ENCODE measurements at regions not wholly inside any gene's neighbourhood (a gene's known extent, or its start where the extent isn't known, plus 50 kb on each side); places are given as distances from the start of the nearest gene placed in this dataset.

DNA sequence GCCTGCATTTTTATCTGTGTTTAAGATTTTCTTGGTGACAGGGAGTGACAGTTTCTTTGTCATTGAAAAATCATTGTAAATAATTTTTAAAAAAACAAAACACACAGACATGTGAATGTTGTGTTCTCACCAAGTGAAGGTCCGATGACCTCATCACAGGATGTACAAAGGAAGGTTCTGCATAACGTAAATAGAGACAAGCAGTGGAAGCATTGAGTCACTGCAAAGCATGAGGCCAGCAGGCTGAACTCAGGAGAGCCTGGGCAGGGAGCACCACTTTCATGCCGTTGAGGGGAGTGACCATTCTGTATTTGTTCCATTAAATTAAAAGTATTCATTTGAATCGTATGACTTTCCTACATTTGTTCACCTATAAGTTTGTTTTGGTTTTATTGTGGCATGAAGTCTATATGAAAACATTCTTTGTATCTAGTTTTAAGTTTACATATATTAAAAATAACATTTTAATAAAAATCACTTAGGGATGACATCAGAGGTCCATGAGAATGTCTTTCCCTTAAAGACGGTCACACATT, 70.4 kb upstream of the TLE1 start:
- no peak for TF ChIP-seq CTCF (IDR thresholded peaks at IDR 0.05; ENCODE audit: low read depth, low read length)
- DNase-seq (ENCODE audit: extremely low read depth, low read depth), result peak; percentile 54

GRCh38 chr9:81767921-81768320, 78.6 kb upstream of the TLE1 start:
- no peak for DNase-seq (ENCODE audit: extremely low read depth, low read depth)
- TF ChIP-seq CTCF (IDR thresholded peaks at IDR 0.05; ENCODE audit: low read depth, low read length), result no peak

- TF ChIP-seq CTCF (IDR thresholded peaks at IDR 0.05; ENCODE audit: low read depth, low read length), result no peak
These were observed 82.2 kb upstream of the TLE1 start for GRCh38 chr9:81771571-81771970.

GRCh38 chr9:81772144-81772543, 82.8 kb upstream of the TLE1 start:
- no peak for TF ChIP-seq CTCF (IDR thresholded peaks at IDR 0.05; ENCODE audit: low read depth, low read length)
- no peak for DNase-seq (ENCODE audit: extremely low read depth, low read depth)

More at GRCh38 chr9:81771571-81771970, 82.2 kb upstream of the TLE1 start:
- DNase-seq (ENCODE audit: extremely low read depth, low read depth), result no peak

GRCh38 chr9:81776390-81776789, 87.0 kb upstream of the TLE1 start:
- no peak for DNase-seq (ENCODE audit: extremely low read depth, low read depth)
- no peak for TF ChIP-seq CTCF (IDR thresholded peaks at IDR 0.05; ENCODE audit: low read depth, low read length)

GRCh38 chr9:81776834-81777233, 87.5 kb upstream of the TLE1 start:
- no peak for DNase-seq (ENCODE audit: extremely low read depth, low read depth)
- no peak for TF ChIP-seq CTCF (IDR thresholded peaks at IDR 0.05; ENCODE audit: low read depth, low read length)

- no peak for TF ChIP-seq CTCF (IDR thresholded peaks at IDR 0.05; ENCODE audit: low read depth, low read length)
- DNase-seq (ENCODE audit: extremely low read depth, low read depth), result no peak
These were observed 88.1 kb upstream of the TLE1 start for GRCh38 chr9:81777482-81777881.

All from AG09319 (cell line).